Activated naive CD4-positive, alpha-beta T cell treated with Interleukin-2 at 50 U/mL for 16 hours (primary cell): ENCODE measurements at regions not wholly inside any gene's neighbourhood (a gene's known extent, or its start where the extent isn't known, plus 50 kb on each side); places are given as distances from the start of the nearest gene placed in this dataset.

Experiments
- DNase-seq: peaks from one replicate; pipeline ENCODE4 v3.0.0-alpha.2; 2020

- DNase-seq = no peak
Observed at GRCh38 chr7:17523813-17524739, 225.6 kb downstream of the AHR start.

DNA sequence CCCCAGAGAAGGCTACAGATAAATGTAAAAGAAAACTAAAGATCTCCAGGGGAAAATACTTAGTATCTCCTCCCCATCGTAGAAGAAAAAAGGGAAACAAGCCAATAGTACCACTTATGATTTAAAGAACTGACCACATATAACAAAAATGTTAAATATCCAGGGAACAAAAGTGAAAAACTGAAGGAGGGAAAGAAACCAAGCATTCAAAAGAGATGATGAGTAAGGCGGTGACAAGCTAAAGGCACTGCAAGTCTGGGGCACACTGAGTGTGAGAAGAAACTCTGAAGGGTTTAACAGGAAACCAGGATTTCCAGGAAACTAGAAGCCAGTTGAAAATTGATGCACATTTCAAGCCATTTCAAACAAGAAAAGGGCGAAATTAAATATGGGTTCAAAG, 226.3 kb downstream of the AHR start:
- DNase-seq = no peak

- no peak for DNase-seq
Observed at GRCh38 chr7:17526621-17527020, 228.2 kb downstream of the AHR start.

- no peak for DNase-seq
Observed at GRCh38 chr7:17528636-17529035, 230.2 kb downstream of the AHR start.

GRCh38 chr7:17530244-17530643, 231.8 kb downstream of the AHR start:
- DNase-seq = no peak

DNA sequence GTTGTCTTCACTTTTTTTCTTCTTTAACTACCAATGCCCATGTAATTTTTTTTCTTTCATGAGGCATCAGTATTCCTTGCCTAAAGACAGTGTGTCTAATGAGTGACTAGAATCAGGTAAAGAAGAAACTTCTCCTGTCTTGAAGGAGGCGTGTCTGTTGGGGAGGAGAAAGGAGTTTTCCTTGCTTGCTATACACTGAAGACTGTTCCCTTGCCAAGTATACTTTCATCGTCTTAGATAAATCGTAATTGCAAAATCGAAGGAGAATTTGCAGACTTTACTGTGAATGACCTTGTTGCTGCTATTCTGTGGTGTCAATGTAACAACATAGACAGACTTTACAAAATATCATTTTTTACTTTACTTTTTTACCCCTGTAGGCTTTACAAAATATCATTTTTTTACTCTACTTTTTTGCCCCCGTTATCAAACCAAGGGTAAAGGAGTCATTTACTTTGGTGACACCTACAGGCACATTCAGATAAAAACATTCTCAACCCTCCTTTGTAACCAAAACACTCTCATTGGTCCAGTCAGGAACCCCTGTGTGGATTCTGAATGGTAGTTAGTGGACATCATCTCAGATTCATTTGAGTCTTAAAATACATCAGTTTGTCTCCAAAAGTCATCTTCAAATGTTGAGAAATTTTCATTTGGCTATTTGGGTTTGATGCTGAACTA, 232.4 kb downstream of the AHR start:
- DNase-seq = no peak

GRCh38 chr7:17532861-17533404, 234.5 kb downstream of the AHR start:
- DNase-seq = no peak

DNA sequence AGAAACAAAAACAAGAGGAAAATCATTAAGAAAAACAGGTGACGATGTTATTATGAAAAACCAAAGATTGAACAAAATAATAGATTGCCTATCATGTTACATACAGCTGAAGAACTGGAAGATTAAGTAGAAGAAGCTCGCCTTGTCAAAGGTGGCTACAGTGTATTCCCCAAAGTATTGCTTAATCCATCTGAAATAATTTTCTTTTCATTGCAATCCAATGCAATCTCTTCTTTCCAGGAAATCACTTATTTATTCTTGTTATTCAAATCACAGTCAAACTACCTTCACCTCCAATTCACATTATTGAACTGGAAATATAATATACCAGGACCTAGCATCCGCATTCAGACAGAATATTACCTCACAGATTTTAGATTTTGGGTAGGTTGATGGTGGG, 235.9 kb downstream of the AHR start:
- no peak for DNase-seq

GRCh38 chr7:17535776-17536175, 237.3 kb downstream of the AHR start:
- DNase-seq = no peak

- no peak for DNase-seq
Observed at GRCh38 chr7:17544401-17544800, 245.9 kb downstream of the AHR start.

DNA sequence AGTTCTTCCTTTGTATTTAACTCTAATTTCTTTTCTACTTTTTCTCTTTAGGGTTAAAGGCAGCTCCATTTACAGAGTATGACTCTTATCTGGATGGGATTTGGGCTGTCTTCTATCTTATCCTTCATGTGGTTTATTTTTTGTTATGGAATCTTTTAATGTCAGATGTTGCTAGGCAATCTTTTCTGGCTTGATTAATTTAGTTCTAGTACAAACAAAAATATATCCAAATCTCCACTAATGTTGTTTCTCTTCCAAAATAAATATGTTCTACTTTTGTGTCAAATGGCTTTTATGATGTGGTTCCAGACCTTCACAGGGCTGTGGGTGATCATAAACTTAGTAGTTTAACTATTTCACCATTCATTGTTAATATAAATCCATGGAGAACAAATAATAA, 246.9 kb downstream of the AHR start:
- DNase-seq = no peak

DNA sequence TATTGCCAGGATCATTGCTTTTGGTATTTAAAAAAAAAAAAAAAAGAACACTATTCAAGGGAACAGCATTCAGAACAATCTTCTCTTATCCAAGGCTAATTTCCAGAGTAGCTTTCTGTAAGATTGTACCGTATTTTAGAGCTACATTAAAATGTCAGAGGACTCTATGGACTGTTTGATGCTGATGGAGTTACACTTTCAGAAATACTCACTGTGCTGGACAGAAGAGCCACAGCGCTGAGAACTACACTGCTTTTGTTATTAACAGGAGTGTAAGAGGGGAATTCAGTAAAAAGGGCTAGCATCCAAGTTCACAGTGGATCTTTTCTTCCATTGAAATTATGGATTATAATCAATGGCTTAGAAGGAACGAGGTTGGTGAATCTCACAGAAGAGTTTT, 247.7 kb downstream of the AHR start:
- no peak for DNase-seq

GRCh38 chr7:17546592-17546991, 248.1 kb downstream of the AHR start:
- no peak for DNase-seq

GRCh38 chr7:17548014-17548653, 249.7 kb downstream of the AHR start:
- DNase-seq = no peak

DNA sequence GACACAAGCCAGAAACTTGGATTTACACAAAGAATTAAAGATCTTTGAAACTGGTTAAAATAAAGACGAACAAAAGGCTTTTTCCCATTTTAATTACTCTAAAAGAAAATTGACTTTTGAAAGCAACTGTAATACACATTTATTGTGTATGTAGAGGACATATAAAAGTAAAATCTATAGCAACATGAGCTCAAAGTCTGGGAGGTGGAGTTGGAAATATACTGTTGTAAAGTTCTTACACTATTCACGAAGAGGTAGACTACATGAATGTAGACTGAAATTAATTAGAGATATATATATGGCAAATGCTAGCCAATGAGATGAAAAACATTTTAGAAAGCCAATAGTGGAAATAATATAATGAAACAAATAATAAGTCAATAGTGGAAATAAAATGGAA, 251.0 kb downstream of the AHR start:
- no peak for DNase-seq

GRCh38 chr7:17552373-17552772, 253.9 kb downstream of the AHR start:
- DNase-seq = no peak

GRCh38 chr7:17552952-17553351, 254.5 kb downstream of the AHR start:
- DNase-seq = no peak

DNA sequence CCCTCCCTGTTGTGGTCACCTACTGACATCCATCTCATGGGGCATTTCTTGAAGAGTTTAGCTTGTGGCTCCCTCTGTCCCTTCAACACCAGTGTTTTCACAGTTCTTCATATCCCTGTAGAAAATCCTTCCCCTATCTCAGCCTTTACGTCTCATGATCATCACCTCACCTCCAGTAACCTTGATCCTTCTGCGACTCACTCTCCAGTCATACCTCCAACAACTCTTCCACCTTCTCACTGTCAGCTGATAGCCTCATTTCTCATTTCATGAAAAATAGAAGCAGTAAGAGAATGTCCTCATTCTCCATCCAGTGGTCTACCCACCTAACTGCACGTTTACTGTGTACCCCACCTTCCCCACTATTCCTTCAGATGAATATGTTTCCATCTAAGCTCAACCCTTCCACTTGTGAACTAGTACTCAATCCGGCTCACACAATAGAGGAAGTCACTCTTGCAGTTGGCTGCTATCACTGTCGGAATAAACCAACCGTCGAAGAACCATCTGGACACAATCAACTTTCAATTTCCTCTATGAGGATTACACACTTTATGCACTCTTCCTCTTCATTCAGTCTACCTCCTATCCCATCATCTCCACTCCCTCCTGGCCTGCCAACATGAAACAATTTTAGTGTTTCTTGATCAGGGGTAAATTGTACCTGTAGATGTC, 256.0 kb downstream of the AHR start:
- DNase-seq = no peak

DNA sequence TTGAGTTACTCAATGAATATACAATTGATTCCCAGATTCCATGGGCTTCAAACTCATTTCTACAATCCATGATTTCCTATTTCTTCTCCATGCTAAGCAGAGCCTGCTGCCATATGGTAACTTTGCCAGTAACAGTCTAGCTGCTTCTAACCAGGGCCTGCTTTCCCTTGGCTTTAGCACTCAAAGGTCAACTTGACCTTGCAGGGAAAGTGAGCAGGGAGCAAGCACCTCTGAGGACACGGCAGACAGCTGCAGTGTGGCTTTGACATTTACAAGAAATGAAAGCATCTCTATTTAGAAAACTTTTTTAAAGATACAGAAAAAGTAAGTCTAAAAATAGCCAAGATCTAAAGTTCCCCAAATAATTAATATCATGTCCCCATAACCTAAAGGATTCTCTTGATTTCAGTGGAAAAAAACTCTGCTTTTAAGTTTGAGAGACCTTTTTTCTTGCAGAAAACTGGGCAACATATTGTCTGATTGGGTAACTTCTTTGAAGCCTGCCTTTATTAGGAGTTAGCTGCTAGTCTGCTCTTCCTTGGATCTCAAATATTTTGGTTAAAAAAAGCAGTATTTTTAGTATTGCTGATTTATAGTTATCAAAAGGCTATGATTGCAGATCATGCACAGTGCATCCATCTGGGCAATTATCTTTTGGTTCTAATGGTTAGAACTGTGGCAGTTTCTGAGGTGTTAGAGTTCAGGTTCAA, 257.9 kb downstream of the AHR start:
- no peak for DNase-seq

DNA sequence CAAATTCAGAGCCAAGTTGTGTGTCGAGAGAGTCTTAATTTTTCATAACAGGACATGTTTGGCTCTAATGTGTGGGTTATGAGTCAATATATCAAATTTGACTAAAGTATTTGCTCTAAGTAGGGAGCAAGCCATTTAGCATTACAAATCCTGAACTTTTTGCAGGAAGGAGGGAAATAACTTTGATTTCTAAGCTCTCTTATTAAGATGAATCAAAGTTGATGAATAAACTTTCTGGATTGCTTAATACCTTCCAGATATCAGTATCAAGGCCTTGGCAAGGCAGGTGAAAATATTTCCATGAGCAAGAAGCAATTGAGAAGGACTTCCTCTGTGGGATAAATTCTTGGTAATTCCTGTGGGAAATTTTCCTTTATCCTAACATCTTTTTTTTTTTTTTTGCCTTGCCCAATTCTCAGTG, 258.8 kb downstream of the AHR start:
- DNase-seq = no peak

- DNase-seq = no peak
Observed at GRCh38 chr7:17558135-17558534, 259.7 kb downstream of the AHR start.
